ENCODE measurements at regions not wholly inside any gene's neighbourhood (a gene's known extent, or its start where the extent isn't known, plus 50 kb on each side); places are given as distances from the start of the nearest gene placed in this dataset.

DNA sequence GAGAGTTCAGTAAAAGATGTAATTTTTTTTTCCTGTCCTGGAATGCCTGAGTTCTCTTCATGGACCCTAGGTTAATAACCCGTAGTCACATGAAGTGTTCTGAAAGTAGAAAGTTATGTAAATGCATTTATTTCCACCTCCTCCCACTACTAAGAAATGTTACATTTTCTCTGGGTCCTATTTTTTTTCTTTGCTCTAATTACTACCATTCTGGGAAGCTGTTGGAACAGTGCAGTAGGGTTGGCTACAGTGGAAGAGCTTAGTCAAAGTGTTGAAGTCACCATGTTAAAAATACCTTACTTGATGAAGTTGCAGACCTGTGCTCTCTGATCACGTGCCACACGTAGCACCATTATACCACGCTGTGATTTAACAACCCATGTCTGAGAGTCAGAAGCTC lies 153.8 kb upstream of the TSC22D2 start:
- intact Hi-C loops (cut with DNase I) = loop anchor here (2.0 to 10.0 kb wide), 2 partner anchors 94 to 160 kb away; no protein-coding TSS in a partner anchor
- ATAC-seq (peak; percentile 72), DNase-seq (ENCODE audit: missing footprints) (no peak)

- intact Hi-C loops (cut with DNase I) = loop anchor here (2.0 to 10.0 kb wide), 2 partner anchors 95 to 161 kb away; no protein-coding TSS in a partner anchor
- ATAC-seq (no peak), DNase-seq (ENCODE audit: missing footprints) (no peak)
Measured at GRCh38 chr3:150253622-150254021, 154.5 kb upstream of the TSC22D2 start.

DNA sequence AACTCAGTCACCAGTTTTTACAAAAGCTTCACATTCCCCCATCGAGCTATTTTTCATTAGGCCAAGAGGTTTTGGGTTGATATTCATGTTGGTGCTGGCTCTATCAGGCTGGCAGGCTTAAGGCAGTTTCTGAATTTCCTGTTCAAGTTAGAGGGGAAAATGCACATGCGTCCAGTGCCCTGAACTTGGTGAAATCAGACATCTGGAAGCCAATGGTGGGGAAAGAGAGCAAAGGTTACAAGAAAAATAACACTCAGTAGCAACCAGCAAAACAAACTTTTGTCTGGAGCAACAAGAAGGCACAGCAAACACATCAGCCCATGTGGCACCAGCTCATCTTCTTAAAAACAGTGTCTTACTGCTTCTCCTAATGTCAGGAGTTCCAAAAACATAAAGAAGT lies 155.6 kb upstream of the TSC22D2 start:
- no peak for ATAC-seq
- DNase-seq (ENCODE audit: missing footprints) = no peak
- intact Hi-C loops (cut with DNase I) = loop anchor here (10.0 kb wide), 1 partner anchor 162 kb away; no protein-coding TSS in a partner anchor

GRCh38 chr3:150251187-150252062 lies 156.7 kb upstream of the TSC22D2 start:
- DNase-seq (ENCODE audit: missing footprints) = no peak
- ATAC-seq = no peak
- intact Hi-C loops (cut with DNase I) = loop anchor here (10.0 kb wide), 1 partner anchor 163 kb away; no protein-coding TSS in a partner anchor

DNA sequence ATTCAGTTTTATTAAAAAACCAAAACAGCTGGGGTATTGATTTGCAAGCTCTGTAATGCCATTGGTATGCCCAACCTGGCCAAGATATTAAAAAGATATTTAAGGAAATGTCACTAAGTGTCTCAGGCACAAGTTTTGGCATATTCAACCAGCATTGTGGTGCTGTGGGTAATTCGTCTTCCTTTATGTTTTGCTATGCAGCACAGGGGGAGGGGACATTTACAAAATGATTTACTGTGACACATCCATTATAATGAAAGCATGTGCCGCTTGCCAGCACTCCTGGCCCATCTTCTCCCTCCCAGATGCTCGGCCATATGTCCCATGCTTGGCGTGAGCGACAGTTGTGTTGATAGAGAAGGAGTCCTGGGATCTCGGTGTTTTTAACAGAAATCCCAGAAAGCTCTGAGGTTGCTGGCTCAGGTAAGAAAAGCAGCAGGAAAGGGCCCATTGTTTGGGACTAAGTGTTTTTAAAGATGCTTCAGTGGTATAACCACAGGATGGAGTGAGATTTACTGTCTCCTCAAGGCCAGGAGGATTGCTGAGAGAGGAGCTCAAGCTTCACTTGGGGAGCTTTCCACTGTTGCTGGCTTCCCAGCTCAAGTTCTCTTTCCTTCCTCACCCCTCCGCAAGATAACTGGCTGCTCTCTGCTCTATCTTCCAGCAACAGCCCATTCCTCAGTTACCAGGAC lies 158.2 kb upstream of the TSC22D2 start:
- no peak for ATAC-seq
- no peak for DNase-seq (ENCODE audit: missing footprints)
- intact Hi-C loops (cut with DNase I) = loop anchor here (10.0 kb wide), 1 partner anchor 165 kb away; no protein-coding TSS in a partner anchor

DNA sequence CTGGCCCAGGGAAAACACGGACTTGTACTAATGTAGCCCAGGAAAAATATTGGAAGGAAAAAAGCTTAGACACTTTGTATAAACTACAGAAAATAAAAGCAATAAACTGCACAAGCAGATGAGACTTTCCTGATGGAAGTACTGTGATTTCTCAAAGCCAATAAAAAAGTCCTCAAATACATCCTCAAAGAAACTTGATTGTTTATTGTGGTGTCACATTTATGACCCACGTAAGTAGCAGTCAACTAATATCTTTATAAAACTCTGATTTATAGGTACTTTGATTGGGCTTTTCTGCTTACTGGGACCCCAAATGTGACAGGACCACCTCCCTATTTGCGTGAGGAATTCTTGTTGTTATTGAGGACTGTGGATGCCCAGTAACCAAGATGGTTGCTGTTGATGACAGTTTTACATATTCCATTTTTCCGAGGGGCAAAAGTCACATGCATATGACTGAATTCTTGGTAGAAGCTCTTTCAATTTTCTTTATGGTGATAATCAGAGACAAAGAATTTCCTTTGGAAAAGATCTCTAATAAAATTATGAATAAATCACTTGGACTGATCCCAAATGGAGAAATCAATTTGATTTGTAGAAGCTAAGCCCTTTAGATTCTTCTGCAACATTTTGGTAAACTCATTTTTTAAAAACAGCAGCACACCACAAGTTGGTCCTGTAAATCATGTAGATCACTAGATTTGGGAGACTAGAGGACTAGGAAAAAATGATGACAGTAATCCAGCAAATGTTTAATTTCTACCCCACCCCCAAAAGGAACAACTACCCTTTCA lies 159.0 kb upstream of the TSC22D2 start:
- intact Hi-C loops (cut with DNase I) = no loop called here
- DNase-seq (ENCODE audit: missing footprints) (no peak), ATAC-seq (no peak)

GRCh38 chr3:150248116-150248887 lies 159.8 kb upstream of the TSC22D2 start:
- ATAC-seq (no peak), DNase-seq (ENCODE audit: missing footprints) (no peak)
- intact Hi-C loops (cut with DNase I) = no loop called here

- ATAC-seq (no peak), DNase-seq (ENCODE audit: missing footprints) (no peak)
- intact Hi-C loops (cut with DNase I) = no loop called here
Measured at GRCh38 chr3:150247441-150247840, 160.7 kb upstream of the TSC22D2 start.

- DNase-seq (ENCODE audit: missing footprints) (no peak), ATAC-seq (no peak)
- intact Hi-C loops (cut with DNase I) = no loop called here
Measured at GRCh38 chr3:150243466-150243865, 164.6 kb upstream of the TSC22D2 start.

DNA sequence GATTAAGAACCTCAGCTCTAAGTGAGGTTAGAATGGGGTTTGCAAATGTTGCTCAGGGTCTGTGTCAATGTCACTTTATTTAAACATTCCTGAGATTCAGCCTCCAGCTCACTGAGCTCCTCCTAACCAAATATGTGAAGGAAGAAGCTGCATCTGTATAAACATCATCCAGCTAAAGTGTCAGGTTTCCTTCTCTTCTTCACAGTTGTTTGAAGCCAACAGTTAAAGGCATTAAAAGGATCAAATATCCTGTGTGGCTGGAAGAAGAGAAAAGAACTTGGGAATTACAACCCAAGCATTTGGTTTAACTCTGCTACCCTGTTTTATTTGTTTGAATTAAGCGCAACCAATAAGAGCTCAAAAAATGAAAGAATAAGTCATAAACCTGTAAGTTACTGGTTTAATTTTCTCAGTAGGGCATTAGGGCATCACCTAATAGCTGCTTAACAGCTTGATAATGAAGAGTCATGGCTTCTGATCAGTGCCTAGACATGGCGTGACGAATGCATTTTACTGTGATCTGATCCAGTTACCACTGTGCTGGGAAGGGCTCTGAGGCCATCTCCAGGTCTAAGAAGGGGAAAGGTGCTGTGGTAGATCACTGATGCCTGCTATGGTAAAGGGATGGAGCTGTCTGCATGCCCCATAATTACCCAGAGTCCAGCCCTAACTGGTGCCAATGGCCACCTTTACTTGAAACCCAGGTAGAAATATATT lies 165.7 kb upstream of the TSC22D2 start:
- ATAC-seq = no peak
- no peak for DNase-seq (ENCODE audit: missing footprints)
- intact Hi-C loops (cut with DNase I) = no loop called here

GRCh38 chr3:150240891-150241290 lies 167.2 kb upstream of the TSC22D2 start:
- ATAC-seq (no peak), DNase-seq (ENCODE audit: missing footprints) (no peak)
- intact Hi-C loops (cut with DNase I) = no loop called here

DNA sequence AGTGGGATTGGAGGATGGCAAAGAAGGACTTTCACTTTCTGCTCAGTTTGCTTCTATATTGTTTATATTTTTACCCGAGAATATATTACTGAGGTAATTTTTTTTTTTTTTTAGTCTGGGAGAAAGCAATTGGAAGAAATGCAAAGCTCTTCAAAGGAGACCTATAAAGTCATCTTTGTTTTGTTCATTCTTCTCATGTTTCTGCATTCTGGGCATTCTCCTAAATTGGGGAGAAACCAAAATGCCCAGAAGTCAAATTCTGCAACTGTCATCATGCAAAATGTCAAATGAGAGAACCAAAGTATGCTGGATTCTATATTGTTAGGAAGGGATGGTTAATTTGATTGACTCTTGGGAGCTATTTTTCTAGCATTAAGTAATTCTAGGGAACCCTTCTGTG lies 168.3 kb upstream of the TSC22D2 start:
- intact Hi-C loops (cut with DNase I) = no loop called here
- ATAC-seq (no peak), DNase-seq (ENCODE audit: missing footprints) (no peak)

GRCh38 chr3:150238995-150239619 lies 169.0 kb upstream of the TSC22D2 start:
- ATAC-seq = peak; percentile 50
- intact Hi-C loops (cut with DNase I) = no loop called here
- DNase-seq (ENCODE audit: missing footprints) = no peak

GRCh38 chr3:150238048-150238802 lies 169.9 kb upstream of the TSC22D2 start:
- intact Hi-C loops (cut with DNase I) = no loop called here
- no peak for DNase-seq (ENCODE audit: missing footprints)
- no peak for ATAC-seq

GRCh38 chr3:150237490-150237889 lies 170.6 kb upstream of the TSC22D2 start:
- intact Hi-C loops (cut with DNase I) = no loop called here
- ATAC-seq = peak; percentile 23

DNA sequence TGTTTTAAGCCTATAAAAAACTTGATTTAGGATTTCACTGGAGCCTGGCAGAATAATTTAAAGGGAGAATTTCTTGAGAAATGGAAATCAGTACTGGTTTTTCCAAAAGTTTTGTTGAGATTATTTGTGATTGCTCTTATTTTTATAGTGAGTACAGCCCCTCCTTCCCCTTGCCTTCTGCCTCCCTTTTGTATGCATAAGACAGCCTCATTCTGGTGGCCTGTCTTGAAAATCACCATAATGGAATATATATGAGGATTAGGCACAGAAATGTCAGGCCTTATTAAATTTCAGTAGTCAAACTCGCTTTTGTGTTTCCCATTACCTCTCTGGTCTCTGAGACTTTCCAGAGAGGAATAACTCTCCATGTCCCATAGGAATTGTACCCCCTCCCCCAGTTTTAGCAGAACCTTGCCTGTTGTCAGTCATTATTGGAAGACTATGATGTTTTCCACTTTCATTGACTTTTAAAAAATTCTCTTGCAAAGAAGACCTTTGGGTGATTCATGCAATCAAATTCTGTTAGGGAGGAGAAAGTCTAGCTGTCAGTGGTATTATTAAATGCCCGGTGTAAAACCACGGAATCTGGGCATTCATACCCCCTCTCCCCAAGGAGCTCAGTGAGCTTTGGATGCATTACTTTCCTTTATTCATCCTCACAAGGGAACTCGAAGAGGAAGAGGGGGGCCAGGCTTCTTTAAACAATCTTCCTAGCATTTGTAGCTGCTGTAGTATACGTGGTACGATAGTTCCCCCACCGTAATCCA lies 171.6 kb upstream of the TSC22D2 start:
- no peak for DNase-seq (ENCODE audit: missing footprints)
- intact Hi-C loops (cut with DNase I) = no loop called here
- no peak for ATAC-seq

More at GRCh38 chr3:150237490-150237889, 170.6 kb upstream of the TSC22D2 start:
- DNase-seq (ENCODE audit: missing footprints) = no peak
